ENCODE measurements at regions not wholly inside any gene's neighbourhood (a gene's known extent, or its start where the extent isn't known, plus 50 kb on each side); places are given as distances from the start of the nearest gene placed in this dataset.

GRCh38 chr1:5590717-5591116 lies 401.5 kb downstream of the NPHP4 start:
- TF ChIP-seq IRF2 (CRISPR knock-in tag; IDR thresholded peaks at IDR 0.05; ENCODE audit: borderline replicate concordance, low read depth) (no peak), ETV6 (CRISPR knock-in tag; IDR thresholded peaks at IDR 0.05) (no peak), ZNF512 (CRISPR knock-in tag; IDR thresholded peaks at IDR 0.05; ENCODE audit: borderline replicate concordance) (no peak), NFYB (CRISPR knock-in tag; conservative IDR thresholded peaks at IDR 0.05; ENCODE audit: low read depth) (no peak), ZNF121 (CRISPR knock-in tag; IDR thresholded peaks at IDR 0.05) (no peak), CTCF (IDR thresholded peaks at IDR 0.05) (no peak), USF2 (CRISPR knock-in tag; IDR thresholded peaks at IDR 0.05) (no peak), IRF1 (CRISPR knock-in tag; IDR thresholded peaks at IDR 0.05) (no peak), CREM (CRISPR knock-in tag; IDR thresholded peaks at IDR 0.05) (no peak), CREB1 (CRISPR knock-in tag; IDR thresholded peaks at IDR 0.05) (no peak), SP1 (CRISPR knock-in tag; conservative IDR thresholded peaks at IDR 0.05) (no peak), MAX (CRISPR knock-in tag; IDR thresholded peaks at IDR 0.05) (no peak), HMGXB4 (CRISPR knock-in tag; IDR thresholded peaks at IDR 0.05) (no peak)

Measured in WTC11 (cell line).